ENCODE measurements at regions not wholly inside any gene's neighbourhood (a gene's known extent, or its start where the extent isn't known, plus 50 kb on each side); places are given as distances from the start of the nearest gene placed in this dataset.

- DNase-seq, result no peak
Measured at GRCh38 chr4:32042486-32043247, 1322.5 kb downstream of the PCDH7 start.

- DNase-seq, result no peak
Measured at GRCh38 chr4:32043248-32043633, 1323.1 kb downstream of the PCDH7 start.

DNA sequence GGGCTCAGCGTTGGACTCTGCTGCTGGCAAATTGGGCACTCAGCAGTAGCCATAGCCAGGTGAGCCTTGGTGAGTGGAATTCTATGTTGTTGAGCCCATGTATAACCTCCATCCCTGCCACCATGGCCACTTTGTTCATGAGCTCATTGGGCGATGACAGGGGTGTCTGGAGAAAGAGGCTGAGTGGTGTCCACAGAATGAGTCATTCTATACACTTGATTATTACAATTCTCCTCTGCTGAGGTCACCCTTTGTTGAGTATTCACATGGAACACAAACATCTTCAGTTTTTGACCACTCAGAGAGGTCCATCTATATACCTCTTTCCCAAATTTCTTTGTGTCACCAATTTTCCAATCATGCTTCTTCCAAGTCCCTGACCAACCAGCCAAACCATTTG, 1341.7 kb downstream of the PCDH7 start:
- no peak for DNase-seq

DNA sequence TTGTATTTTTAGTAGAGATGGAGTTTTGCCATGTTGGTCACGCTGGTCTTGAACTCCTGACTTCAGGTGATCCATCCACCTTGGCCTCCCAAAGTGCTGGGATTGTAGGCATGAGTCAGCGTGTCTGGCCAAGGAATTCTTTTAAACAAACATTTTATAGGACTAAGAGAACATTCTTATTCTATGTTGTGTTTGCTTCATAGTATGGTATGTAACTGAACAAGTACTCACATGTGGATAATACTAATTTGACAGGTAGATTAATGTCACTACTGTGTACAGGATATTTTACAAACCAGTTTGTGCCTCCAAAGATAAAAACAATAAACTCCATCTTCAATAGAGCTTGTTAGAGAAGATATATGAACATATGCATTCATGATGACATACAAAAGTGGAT, 1353.4 kb downstream of the PCDH7 start:
- no peak for DNase-seq

- DNase-seq, result no peak
Measured at GRCh38 chr4:32087211-32087610, 1367.0 kb downstream of the PCDH7 start.

DNA sequence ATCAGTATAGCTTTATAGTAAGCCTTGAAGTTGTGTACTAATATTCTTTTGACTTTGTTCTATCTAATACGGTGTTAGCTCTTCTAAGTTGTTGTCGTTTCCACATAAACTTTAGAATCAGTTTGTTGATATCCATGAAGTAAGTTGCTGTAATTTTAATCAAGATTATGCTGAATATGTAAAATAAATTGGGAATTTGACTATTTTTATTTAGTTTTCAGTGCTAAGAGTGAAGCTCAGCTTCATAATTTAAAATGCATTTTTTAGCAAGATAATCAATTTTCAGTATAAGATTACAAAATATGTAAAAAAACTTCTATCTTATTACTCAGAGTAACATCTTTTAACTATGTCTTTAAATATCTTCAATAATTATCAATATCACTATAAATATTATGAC, 1374.8 kb downstream of the PCDH7 start:
- no peak for DNase-seq

- DNase-seq, result no peak
Measured at GRCh38 chr4:32102896-32103295, 1382.7 kb downstream of the PCDH7 start.

- no peak for DNase-seq
Measured at GRCh38 chr4:32106767-32107166, 1386.6 kb downstream of the PCDH7 start.

- no peak for DNase-seq
Measured at GRCh38 chr4:32112891-32113290, 1392.7 kb downstream of the PCDH7 start.

DNA sequence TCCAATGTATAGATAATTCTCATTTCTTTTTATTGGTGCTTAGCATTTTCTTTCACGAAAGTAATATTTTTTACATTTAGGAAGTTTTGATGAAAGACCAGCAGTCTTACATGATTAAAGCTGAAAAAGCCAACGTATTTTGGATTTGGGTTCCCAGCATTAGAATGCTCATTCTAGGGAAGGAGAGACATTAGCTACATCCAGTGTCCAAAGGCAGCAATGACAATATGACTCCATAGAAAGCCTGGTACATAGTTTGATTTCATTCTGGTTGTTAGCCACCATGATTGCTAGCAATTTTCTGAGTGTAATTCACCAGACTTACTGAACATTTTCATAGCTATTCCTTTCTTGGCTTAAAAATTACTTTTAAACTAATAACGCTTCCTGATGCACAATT, 1397.5 kb downstream of the PCDH7 start:
- no peak for DNase-seq

DNA sequence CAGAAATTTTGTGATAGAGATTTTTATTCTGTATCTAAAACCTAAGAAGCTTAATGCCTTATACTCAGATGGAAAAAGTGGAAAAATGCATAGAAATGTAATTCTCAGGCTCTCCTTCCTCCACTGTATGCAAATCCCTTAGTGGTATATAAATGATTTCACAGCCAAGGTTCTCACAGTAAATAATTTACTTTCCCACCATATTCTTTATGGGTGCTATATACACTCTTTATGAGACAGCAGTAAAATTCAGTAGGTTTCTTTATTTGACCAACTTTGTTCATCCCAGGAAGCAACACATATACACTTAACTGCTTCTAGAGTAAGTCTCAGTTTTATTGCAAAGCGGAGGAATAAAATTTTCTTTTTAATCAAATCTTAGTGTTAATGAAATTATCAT, 1399.7 kb downstream of the PCDH7 start:
- no peak for DNase-seq

DNA sequence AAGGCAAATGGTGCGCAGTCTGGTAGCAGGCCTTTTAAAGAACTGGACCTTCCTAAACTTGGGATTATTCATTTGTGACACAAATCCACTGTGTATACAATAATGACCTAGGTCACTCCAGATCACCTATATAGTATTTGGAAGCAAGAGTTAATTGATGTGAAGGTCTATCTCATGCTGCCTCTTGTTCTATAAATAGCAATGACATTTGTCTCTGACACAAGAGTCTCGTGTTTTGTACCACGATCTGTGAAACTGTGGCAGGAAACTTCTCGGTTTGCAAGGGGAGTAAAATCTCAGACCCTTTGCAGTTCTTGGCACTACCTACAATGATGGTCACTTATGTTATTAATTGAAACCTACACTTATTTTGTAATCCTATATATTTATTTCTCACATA, 1408.4 kb downstream of the PCDH7 start:
- no peak for DNase-seq

DNA sequence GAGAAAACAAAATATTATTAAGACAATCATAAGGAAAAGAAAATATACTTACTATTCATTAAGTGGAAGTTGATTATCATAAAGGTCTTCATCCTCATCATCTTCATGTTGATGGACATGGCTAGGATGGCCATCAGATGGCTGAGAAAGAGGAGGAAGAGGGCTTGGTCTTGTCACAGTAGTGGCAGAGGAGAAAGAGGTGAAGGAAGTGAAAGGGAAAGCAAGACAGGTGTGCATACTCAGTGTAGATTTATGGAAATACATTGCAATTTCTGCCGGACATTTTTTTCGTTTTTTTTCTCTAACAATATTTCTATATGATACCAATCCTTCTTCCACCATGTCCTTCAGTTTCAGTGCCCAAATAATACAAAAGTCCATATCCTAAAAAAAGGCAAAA, 1409.8 kb downstream of the PCDH7 start:
- DNase-seq, result no peak

DNA sequence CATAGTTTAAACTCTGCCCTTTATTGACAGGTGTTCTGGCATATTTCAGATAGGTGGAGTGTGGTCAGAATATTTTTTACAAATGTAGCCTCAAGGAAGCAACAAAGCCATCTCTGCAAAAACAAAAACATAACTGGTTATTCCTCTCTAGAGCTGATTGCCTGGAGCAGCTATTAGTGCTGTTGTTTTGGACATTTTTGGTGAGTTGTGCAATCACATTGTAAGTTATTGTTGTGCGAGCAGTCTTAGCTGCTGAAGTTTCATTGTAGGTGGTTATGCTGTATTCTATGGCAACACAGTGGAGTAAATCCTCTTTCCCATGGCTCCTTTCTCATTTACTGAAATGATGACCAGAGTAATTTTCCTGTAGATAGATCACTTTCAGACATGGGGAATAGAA, 1413.0 kb downstream of the PCDH7 start:
- DNase-seq, result no peak

DNA sequence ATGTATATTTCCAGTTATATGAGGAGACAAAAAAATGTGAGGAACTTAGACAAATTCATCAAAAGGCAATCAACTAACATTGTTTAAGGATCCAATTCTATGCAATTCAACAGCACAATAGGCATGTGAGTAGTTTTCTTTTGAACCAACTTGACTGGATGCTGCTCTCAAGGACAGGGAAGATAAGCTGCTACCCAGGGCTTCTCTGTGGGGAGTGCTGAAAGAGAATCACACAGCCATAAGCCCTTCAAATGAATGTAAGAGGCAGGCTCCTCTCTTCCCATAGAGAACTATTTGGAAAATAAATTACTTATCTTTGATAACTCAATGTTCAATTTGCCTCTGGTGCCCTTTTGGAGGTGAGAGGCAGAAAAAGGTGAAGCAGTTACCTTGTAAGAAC, 1413.6 kb downstream of the PCDH7 start:
- DNase-seq, result no peak

- no peak for DNase-seq
Measured at GRCh38 chr4:32135642-32136041, 1415.5 kb downstream of the PCDH7 start.

DNA sequence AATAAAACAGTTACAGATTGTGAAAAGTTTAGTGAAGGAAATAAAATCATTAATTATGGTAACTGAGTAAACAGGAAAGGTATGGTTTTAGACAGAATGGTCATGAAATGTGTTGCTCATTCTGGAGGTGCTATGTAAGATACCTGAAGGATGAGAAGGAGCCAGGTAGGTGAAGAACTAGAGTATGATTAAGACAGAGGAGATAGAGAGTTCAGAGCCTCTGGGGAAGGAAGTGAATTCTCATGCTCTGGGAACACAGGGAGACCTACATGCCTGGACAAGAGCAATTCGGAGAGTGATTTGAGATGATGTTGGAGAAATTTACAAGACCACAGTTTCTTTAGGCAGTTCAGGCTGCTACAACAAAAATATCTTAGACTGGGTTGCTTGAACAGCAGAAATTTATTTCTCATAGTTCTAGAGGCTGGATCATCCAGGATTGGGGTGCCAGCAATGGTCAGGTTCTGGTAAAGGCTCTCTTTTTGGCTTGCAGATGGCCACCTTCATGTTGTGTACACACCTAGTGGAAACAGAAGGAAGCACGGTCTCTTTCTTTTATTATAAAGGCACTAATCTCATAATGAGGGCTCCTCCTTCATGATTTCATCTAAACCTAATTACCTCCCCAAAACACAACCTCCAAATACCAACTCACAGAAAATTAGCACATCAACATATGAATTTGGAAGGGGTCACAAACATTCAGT, 1416.1 kb downstream of the PCDH7 start:
- DNase-seq, result no peak

GRCh38 chr4:32140636-32141035, 1420.5 kb downstream of the PCDH7 start:
- no peak for DNase-seq

DNA sequence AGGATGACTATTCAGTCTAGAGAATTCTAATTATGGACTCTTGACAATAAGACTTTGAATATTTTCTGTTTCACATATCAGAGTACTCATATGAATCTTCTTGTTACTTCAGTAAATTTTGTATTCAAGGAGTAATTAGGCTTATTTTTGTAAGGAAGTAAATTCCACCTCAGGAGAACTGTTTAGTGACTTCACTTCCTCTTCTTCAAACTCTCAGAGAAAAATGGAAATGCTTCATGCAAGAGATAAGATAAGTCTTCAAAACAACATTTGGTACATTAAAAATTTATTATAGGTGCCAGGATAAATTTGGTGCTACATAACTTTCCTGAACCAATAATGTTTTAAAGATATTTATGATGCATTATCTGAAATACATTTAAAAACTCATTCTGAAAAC, 1421.9 kb downstream of the PCDH7 start:
- DNase-seq, result no peak

- no peak for DNase-seq
Measured at GRCh38 chr4:32145987-32146386, 1425.8 kb downstream of the PCDH7 start.

DNA sequence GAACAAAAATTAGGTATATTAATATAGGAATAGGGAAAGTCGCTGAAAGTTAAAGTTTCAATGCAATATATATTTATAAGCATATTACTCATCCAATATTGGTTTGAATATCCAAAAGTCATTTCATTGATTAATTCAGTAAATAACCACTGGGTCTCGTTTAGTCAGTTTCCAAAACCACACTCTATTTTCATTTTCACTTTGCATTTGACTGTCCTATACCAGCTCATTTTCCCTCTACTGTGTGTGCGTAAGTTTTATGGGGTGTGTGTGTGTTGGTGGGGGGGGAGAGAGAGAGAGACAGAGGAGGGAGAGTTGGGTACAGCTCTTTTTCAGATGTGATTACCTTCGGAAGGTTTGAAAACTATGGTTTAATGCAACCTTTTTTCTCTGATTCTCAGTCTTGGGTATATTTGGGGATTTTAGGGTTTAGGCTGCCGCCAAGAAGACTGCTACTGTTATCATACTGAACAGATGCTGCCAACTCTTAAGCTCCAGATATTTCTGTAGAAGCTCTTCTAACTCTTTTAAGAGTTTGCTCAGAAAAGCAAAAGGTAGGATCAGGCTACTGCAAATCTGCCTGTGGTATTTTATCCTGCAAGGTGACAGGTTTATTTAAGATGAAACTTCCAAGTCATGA, 1427.4 kb downstream of the PCDH7 start:
- DNase-seq, result no peak

- DNase-seq, result peak; percentile 29 to 40
Measured at GRCh38 chr4:32148111-32148666, 1428.0 kb downstream of the PCDH7 start.

GRCh38 chr4:32158961-32159360, 1438.8 kb downstream of the PCDH7 start:
- no peak for DNase-seq
